ENCODE measurements at regions not wholly inside any gene's neighbourhood (a gene's known extent, or its start where the extent isn't known, plus 50 kb on each side); places are given as distances from the start of the nearest gene placed in this dataset.

DNA sequence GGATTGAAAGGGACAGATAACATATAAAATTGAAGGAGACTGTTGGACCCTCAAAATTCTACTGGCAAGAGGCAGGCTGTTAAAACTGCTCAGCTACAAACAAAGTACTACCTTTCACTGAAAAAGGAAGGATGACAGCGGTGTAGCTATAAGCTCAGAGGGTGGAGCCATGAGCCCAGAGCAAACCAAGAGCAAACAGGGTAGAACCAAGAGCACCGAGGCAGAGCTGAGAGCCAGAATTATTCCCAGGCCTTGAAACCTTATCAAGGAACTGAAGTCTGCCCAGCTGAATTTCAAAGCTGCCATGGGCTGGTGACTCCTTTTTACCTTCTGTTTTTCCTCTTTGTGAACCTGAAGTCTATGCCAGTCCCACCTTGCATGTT lies 74.7 kb upstream of the SLC4A11 start:
- peaks cover 29% of the 10 kb centered on the region for H3K36me3 ChIP-seq (ENCODE audit: control insufficient read depth, insufficient read depth, low read length)

DNA sequence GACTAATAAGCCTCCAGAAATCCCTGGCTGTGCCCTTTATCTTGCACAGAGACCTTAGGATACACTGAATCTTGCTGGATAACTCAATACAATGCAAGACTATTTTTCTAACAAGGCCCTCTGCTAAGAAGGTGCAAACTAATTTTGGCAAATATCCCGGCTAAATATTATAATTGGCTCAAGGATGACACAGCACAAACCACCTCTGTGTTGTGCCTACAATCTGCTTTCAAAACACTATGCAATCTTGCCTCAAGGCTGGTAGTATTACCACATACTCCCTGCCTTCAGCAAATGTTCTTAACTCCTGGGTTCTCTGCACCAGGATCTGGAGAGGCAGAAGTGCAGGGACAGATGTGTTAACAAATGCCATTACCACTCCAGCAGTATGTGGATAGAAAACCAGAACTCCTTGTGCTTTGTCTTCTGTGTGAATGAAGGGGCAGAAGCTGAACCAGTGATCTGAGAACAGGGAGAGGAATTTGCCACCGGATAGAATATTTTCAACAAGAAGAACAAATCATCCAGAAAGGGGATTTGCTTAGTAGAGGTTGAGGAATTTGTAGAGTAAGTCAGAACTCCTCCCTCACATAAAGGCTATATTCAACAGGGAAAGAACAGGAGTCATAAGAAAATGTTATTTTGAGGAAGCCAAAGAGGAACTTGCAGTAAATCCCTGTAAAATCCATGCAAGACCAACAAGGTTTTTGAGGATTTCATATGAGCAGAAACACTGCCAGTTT lies 74.1 kb upstream of the SLC4A11 start:
- Histone ChIP-seq H3K27ac (ENCODE audit: low read depth, low read length) (no peak overlapping the region), H3K27me3 (ENCODE audit: control insufficient read depth, insufficient read depth, low read length) (no peaks in the 10 kb centered on the region), H3K4me1 (ENCODE audit: control insufficient read depth, insufficient read depth, low read length) (peaks cover 5% of the 10 kb centered on the region), H3K36me3 (ENCODE audit: control insufficient read depth, insufficient read depth, low read length) (peaks cover 35% of the 10 kb centered on the region), H3K9me3 (ENCODE audit: control insufficient read depth, insufficient read depth, low read length) (no peaks in the 10 kb centered on the region), H3K4me3 (ENCODE audit: low read depth, low read length) (no peak overlapping the region)
- peak in 1 of 6 donors; percentile 25 for DNase-seq (ENCODE audit: low read depth in 4 of 6, low spot score in 6 of 6)
- 67% methylated on average over 1 of the region's 2 CpGs for WGBS (ENCODE audit: insufficient coverage)

More for the DNA sequence above, 74.7 kb upstream of the SLC4A11 start:
- Histone ChIP-seq H3K4me1 (ENCODE audit: control insufficient read depth, insufficient read depth, low read length) (peaks cover 5% of the 10 kb centered on the region), H3K27ac (ENCODE audit: low read depth, low read length) (no peak overlapping the region), H3K4me3 (ENCODE audit: low read depth, low read length) (no peak overlapping the region), H3K27me3 (ENCODE audit: control insufficient read depth, insufficient read depth, low read length) (no peaks in the 10 kb centered on the region), H3K9me3 (ENCODE audit: control insufficient read depth, insufficient read depth, low read length) (no peaks in the 10 kb centered on the region)
- WGBS (ENCODE audit: insufficient coverage), result 75% methylated on average over 1 of the region's 2 CpGs
- no peak for DNase-seq (ENCODE audit: low read depth in 4 of 6, low spot score in 6 of 6)

DNA sequence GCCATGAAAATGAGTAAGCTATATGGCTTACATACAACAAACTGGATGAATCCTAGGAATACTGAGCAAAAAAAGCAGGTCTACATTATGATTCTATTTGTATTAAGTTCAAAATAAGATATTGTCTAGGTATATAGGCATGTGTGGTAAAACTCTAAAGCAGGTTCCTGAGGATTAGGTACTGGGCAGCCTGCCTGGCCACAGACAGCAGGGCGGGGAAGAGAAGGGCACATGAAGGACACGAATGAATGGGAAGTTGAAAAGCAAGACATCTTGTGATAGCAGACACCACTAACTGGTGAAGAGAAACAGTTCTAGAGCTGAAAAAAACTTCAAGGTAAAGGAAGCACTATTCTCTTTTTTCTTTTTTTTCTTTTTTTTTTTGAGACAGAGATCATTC lies 72.6 kb upstream of the SLC4A11 start:
- no peak for DNase-seq (ENCODE audit: low read depth in 4 of 6, low spot score in 6 of 6)
- H3K36me3 ChIP-seq (ENCODE audit: control insufficient read depth, insufficient read depth, low read length), result peaks cover 35% of the 10 kb centered on the region
- H3K27me3 ChIP-seq (ENCODE audit: control insufficient read depth, insufficient read depth, low read length), result no peaks in the 10 kb centered on the region
- no peaks in the 10 kb centered on the region for H3K9me3 ChIP-seq (ENCODE audit: control insufficient read depth, insufficient read depth, low read length)
- no peak overlapping the region for H3K4me3 ChIP-seq (ENCODE audit: low read depth, low read length)
- peaks cover 5% of the 10 kb centered on the region for H3K4me1 ChIP-seq (ENCODE audit: control insufficient read depth, insufficient read depth, low read length)
- 87% methylated on average over 2 of the region's 2 CpGs for WGBS (ENCODE audit: insufficient coverage)
- no peak overlapping the region for H3K27ac ChIP-seq (ENCODE audit: low read depth, low read length)

DNA sequence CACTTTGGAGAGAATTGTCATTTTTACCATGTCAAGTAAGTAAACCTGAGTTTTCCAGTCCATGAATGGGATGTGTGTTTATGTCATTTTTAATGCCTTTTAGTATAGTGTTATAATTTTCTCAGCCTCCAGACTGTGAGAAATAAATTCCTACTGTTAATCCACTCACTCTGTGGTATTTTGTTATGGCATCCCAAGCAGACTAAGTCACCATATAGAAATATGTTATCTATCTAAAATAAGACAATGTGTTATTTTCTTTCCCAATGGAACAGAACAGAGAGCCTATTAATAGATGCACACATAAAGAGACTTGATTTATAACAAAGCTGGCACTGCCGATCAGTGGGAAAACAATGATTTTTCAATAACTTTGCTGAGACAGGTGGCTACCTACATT lies 70.2 kb upstream of the SLC4A11 start:
- WGBS (ENCODE audit: insufficient coverage), result no CpG with 5 or more reads among the region's 1 CpG
- Histone ChIP-seq H3K27ac (ENCODE audit: low read depth, low read length) (no peak overlapping the region), H3K27me3 (ENCODE audit: control insufficient read depth, insufficient read depth, low read length) (no peaks in the 10 kb centered on the region), H3K4me1 (ENCODE audit: control insufficient read depth, insufficient read depth, low read length) (no peaks in the 10 kb centered on the region), H3K4me3 (ENCODE audit: low read depth, low read length) (no peak overlapping the region), H3K9me3 (ENCODE audit: control insufficient read depth, insufficient read depth, low read length) (no peaks in the 10 kb centered on the region), H3K36me3 (ENCODE audit: control insufficient read depth, insufficient read depth, low read length) (peaks cover 52% of the 10 kb centered on the region)
- no peak for DNase-seq (ENCODE audit: low read depth in 4 of 6, low spot score in 6 of 6)

DNA sequence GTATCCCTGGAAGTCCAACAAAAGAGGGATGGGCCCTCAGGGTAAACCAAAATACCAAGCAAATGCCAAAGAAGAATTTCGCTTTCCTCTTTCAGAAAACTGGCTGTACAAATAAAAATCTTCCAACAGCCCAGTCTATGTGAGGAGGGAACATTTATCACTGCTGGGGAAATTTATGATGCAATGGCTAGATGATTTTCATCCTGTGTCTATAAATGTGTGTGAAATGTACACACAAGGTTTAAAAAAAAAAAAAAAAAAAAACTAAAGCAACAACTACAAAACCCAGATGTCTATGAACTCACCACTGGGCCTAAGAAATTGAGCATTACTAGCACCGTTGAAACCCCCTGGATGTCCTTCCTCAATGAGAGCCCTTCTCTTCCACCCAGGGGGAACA lies 68.7 kb upstream of the SLC4A11 start:
- Histone ChIP-seq H3K36me3 (ENCODE audit: control insufficient read depth, insufficient read depth, low read length) (peaks cover 64% of the 10 kb centered on the region), H3K27me3 (ENCODE audit: control insufficient read depth, insufficient read depth, low read length) (no peaks in the 10 kb centered on the region), H3K27ac (ENCODE audit: low read depth, low read length) (no peak overlapping the region), H3K4me3 (ENCODE audit: low read depth, low read length) (no peak overlapping the region), H3K9me3 (ENCODE audit: control insufficient read depth, insufficient read depth, low read length) (no peaks in the 10 kb centered on the region), H3K4me1 (ENCODE audit: control insufficient read depth, insufficient read depth, low read length) (no peaks in the 10 kb centered on the region)
- WGBS (ENCODE audit: insufficient coverage), result 100% methylated on average over 1 of the region's 2 CpGs
- DNase-seq (ENCODE audit: low read depth in 4 of 6, low spot score in 6 of 6), result no peak

DNA sequence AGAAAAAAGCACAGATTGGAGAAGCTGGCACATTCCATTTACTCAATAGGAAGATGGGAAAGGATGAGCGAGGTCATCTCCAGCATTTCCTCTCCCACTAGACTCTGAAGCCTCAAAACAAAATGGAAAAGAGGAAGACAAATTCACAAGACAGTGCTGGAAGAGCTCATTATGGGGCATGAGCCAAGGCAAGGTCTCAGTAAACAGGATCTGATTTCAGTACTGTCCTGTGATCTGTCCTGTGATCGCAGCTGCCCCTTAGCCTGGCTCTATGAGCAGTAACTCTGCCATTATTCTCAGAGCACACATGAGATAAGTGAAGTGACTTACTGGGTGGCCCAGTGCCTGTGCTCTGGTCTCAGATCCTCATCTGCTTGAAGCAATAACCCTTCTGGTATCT lies 68.1 kb upstream of the SLC4A11 start:
- 100% methylated on average over 1 of the region's 2 CpGs for WGBS (ENCODE audit: insufficient coverage)
- H3K36me3 ChIP-seq (ENCODE audit: control insufficient read depth, insufficient read depth, low read length), result peaks cover 65% of the 10 kb centered on the region
- no peak overlapping the region for H3K27ac ChIP-seq (ENCODE audit: low read depth, low read length)
- H3K27me3 ChIP-seq (ENCODE audit: control insufficient read depth, insufficient read depth, low read length), result no peaks in the 10 kb centered on the region
- no peak for DNase-seq (ENCODE audit: low read depth in 4 of 6, low spot score in 6 of 6)
- no peaks in the 10 kb centered on the region for H3K9me3 ChIP-seq (ENCODE audit: control insufficient read depth, insufficient read depth, low read length)
- no peak overlapping the region for H3K4me3 ChIP-seq (ENCODE audit: low read depth, low read length)
- no peaks in the 10 kb centered on the region for H3K4me1 ChIP-seq (ENCODE audit: control insufficient read depth, insufficient read depth, low read length)

DNA sequence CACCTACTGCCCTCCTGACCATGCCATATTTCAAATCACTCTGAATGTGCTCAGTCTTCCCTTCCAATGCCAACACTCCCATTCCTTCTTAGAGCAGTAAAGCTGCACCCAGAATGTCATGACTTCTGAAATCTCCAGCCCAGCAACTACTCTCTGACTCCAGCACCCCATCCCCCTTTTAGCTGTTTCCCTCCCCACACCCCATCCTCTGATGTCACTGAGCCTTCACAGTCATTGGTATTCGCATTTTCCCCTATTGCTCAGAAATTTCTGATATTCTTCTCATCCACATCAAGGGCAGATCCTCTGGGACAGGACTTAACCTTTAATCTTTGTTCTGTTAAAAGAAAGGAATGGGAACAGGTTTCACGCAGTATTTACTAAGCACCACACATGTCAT lies 67.1 kb upstream of the SLC4A11 start:
- Histone ChIP-seq H3K27ac (ENCODE audit: low read depth, low read length) (no peak overlapping the region), H3K9me3 (ENCODE audit: control insufficient read depth, insufficient read depth, low read length) (no peaks in the 10 kb centered on the region), H3K36me3 (ENCODE audit: control insufficient read depth, insufficient read depth, low read length) (peaks cover 58% of the 10 kb centered on the region), H3K27me3 (ENCODE audit: control insufficient read depth, insufficient read depth, low read length) (no peaks in the 10 kb centered on the region), H3K4me1 (ENCODE audit: control insufficient read depth, insufficient read depth, low read length) (no peaks in the 10 kb centered on the region), H3K4me3 (ENCODE audit: low read depth, low read length) (no peak overlapping the region)
- no peak for DNase-seq (ENCODE audit: low read depth in 4 of 6, low spot score in 6 of 6)
- WGBS (ENCODE audit: insufficient coverage), result no CpG with 5 or more reads among the region's 2 CpGs

DNA sequence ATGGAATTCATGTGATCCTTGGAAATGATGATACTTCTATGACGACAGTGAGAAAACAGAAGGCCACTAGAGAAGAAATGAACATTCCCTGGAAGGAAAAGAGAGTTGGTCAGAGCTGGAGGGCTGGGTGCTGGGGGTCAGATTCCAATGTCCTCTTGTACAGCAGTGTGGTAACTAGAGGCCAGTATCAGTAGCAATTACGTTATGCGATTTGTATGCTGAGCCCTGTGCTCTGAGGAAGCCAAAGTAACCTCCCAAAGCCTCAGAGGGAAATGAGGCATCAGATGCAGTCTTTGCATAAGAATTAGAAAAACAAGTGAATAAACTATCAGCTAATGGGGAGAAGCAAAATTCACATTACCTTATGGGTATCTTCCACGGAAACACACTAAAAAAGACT lies 65.5 kb upstream of the SLC4A11 start:
- Histone ChIP-seq H3K27ac (ENCODE audit: low read depth, low read length) (no peak overlapping the region), H3K4me3 (ENCODE audit: low read depth, low read length) (no peak overlapping the region), H3K9me3 (ENCODE audit: control insufficient read depth, insufficient read depth, low read length) (no peaks in the 10 kb centered on the region), H3K27me3 (ENCODE audit: control insufficient read depth, insufficient read depth, low read length) (no peaks in the 10 kb centered on the region), H3K36me3 (ENCODE audit: control insufficient read depth, insufficient read depth, low read length) (peaks cover 62% of the 10 kb centered on the region), H3K4me1 (ENCODE audit: control insufficient read depth, insufficient read depth, low read length) (no peaks in the 10 kb centered on the region)
- WGBS (ENCODE audit: insufficient coverage), result 100% methylated on average over 2 of the region's 4 CpGs
- no peak for DNase-seq (ENCODE audit: low read depth in 4 of 6, low spot score in 6 of 6)

DNA sequence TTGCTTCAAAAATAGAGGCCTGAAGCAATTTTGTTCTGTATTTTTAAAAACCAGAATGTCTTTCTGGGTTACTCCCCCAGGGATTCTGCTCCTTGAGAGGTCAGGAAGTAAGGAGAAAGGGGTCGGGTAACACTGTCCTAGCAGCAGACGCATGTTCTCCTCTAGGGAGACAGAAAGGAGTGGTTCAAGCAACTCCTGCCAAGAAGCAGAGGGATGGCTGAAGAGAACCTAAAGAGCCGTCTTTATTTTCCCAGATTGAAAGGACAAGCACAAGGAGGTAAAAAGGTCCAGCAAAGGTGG lies 58.0 kb upstream of the SLC4A11 start:
- no peak for DNase-seq (ENCODE audit: low read depth in 4 of 6, low spot score in 6 of 6)
- Histone ChIP-seq H3K27ac (ENCODE audit: low read depth, low read length) (no peak overlapping the region), H3K9me3 (ENCODE audit: control insufficient read depth, insufficient read depth, low read length) (no peaks in the 10 kb centered on the region), H3K4me1 (ENCODE audit: control insufficient read depth, insufficient read depth, low read length) (no peaks in the 10 kb centered on the region), H3K27me3 (ENCODE audit: control insufficient read depth, insufficient read depth, low read length) (no peaks in the 10 kb centered on the region), H3K36me3 (ENCODE audit: control insufficient read depth, insufficient read depth, low read length) (peaks cover 70% of the 10 kb centered on the region), H3K4me3 (ENCODE audit: low read depth, low read length) (no peak overlapping the region)
- whole genome bisulfite sequencing (ENCODE audit: insufficient coverage), result 61% methylated on average over 2 of the region's 3 CpGs

DNA sequence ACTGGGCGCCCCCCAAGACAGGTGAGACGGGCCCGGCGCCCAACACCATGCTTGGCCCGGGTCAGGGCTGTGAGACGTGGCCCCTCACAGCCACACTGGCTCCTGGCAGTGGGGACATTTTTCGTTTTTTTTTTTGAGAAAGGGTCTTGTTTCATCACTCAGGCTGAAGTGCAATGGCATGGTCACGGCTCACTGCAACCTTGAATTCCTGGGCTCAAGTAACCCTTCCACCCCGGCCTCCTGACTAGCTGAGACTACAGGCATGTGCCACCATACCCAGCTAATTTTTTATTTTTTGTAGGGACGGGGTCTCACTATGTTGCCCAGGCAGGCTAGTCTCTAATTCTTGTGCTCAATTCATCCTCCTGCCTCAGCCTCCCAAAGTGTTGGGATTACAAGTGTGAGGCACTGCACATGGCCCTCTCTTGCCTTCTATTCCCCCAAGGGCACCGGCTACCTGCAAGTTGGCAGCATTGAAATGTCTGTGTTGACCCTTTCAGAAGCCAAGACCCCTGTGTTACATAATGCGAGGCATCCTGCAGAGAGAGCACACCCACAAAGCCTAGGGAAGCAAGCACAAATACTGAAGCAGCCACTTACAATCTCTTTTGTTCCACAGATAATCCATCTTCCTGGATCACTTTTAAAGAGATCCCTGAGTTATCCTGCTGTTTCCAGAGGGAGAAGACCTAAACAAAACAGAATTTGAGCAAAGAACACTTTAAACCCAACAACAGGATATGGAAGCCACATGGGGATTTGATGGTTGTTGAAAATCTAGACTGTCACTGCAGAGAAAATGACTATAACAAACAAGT lies 57.5 kb upstream of the SLC4A11 start:
- no peaks in the 10 kb centered on the region for H3K9me3 ChIP-seq (ENCODE audit: control insufficient read depth, insufficient read depth, low read length)
- H3K27ac ChIP-seq (ENCODE audit: low read depth, low read length), result no peak overlapping the region
- H3K27me3 ChIP-seq (ENCODE audit: control insufficient read depth, insufficient read depth, low read length), result no peaks in the 10 kb centered on the region
- H3K4me3 ChIP-seq (ENCODE audit: low read depth, low read length), result no peak overlapping the region
- peaks cover 75% of the 10 kb centered on the region for H3K36me3 ChIP-seq (ENCODE audit: control insufficient read depth, insufficient read depth, low read length)
- WGBS (ENCODE audit: insufficient coverage), result 86% methylated on average over 12 of the region's 12 CpGs
- no peaks in the 10 kb centered on the region for H3K4me1 ChIP-seq (ENCODE audit: control insufficient read depth, insufficient read depth, low read length)
- no peak for DNase-seq (ENCODE audit: low read depth in 4 of 6, low spot score in 6 of 6)
